PC-9 (cell line): ENCODE measurements at regions not wholly inside any gene's neighbourhood (a gene's known extent, or its start where the extent isn't known, plus 50 kb on each side); places are given as distances from the start of the nearest gene placed in this dataset.

Source experiments
- BruUV-seq: library from RNA; stranded (reverse); fragments of 400-500 nt; replicated peaks from 2 replicates; lab custom pipeline; 2021; lab: Mats Ljungman, UMichigan
- CTCF ChIA-PET: fragments of 300-600 bp; sonication (Branson Sonifier 250); formaldehyde crosslinking; loops from one replicate; lab custom pipeline; 2022; ENCODE audit warnings: antibody characterized with exemption; lab: Charles Lee
- POLR2A ChIA-PET: fragments of 300-600 bp; sonication (Branson Sonifier 250); formaldehyde crosslinking; loops from one replicate; lab custom pipeline; 2022; ENCODE audit warnings: antibody characterized with exemption; ENCODE audit not compliant: unreplicated experiment; lab: Charles Lee
- DNase-seq, 2 experiments: peaks; one replicate each; pipeline versions ENCODE4 v3.0.0 to v3.0.0-alpha.2; 2015 to 2022; ENCODE audit warnings: mixed read lengths in 1 of 2
- H2AFZ ChIP-seq: fragments of 200-600 bp; sonication (generic); 2 replicates; pipeline ENCODE4 v1.8.1; 2017; ENCODE audit warnings: antibody characterized with exemption
- H3F3A ChIP-seq: fragments of 200-600 bp; sonication (generic); 2 replicates; pipeline ENCODE4 v1.8.1; 2017; ENCODE audit warnings: antibody characterized with exemption, mild to moderate bottlenecking, low read depth; ENCODE audit not compliant: insufficient read depth
- H3K27ac ChIP-seq: fragments of 200-600 bp; sonication (generic); 2 replicates; pipeline ENCODE4 v1.6.1; 2016; ENCODE audit warnings: mixed run types
- H3K27me3 ChIP-seq: fragments of 200-600 bp; sonication (generic); 2 replicates; pipeline ENCODE4 v1.6.1; 2016; ENCODE audit warnings: low read depth, mixed run types; ENCODE audit not compliant: insufficient read depth
- H3K36me3 ChIP-seq: fragments of 200-600 bp; sonication (generic); 2 replicates; pipeline ENCODE4 v1.6.1; 2016; ENCODE audit warnings: low read depth, mixed run types
- H3K4me1 ChIP-seq: fragments of 200-600 bp; sonication (generic); replicated peaks from 2 replicates; pipeline ENCODE4 v1.6.1; 2016; ENCODE audit warnings: mixed run types; ENCODE audit not compliant: insufficient read depth
- H3K4me2 ChIP-seq: fragments of 200-600 bp; sonication (generic); 2 replicates; pipeline ENCODE4 v1.6.1; 2017; ENCODE audit warnings: mixed run types
- H3K4me3 ChIP-seq: fragments of 200-600 bp; sonication (generic); 2 replicates; pipeline ENCODE4 v1.6.1; 2016; ENCODE audit warnings: mixed run types
- H3K79me2 ChIP-seq: fragments of 200-600 bp; sonication (generic); 2 replicates; pipeline ENCODE4 v1.6.1; 2017; ENCODE audit warnings: low read depth, mixed run types
- H3K9me2 ChIP-seq: fragments of 200-600 bp; sonication (generic); 2 replicates; pipeline ENCODE4 v1.8.1; 2017; ENCODE audit warnings: mild to moderate bottlenecking; ENCODE audit not compliant: insufficient read depth
- H3K9me3 ChIP-seq: fragments of 200-600 bp; sonication (generic); 2 replicates; pipeline ENCODE4 v1.8.1; 2016; ENCODE audit warnings: low read depth; ENCODE audit not compliant: insufficient read depth
- H4K20me1 ChIP-seq: fragments of 200-600 bp; sonication (generic); 2 replicates; pipeline ENCODE4 v1.8.1; 2017; ENCODE audit not compliant: insufficient read depth
- CTCF ChIP-seq: fragments of 200-600 bp; sonication (generic); conservative IDR thresholded peaks from 2 replicates; pipeline ENCODE4 v1.6.1; 2017; ENCODE audit warnings: mixed run types, antibody characterized with exemption, mild to moderate bottlenecking, moderate library complexity
- EZH2 ChIP-seq: fragments of 200-600 bp; sonication (generic); IDR thresholded peaks from 2 replicates; pipeline ENCODE4 v1.8.0; 2017; ENCODE audit warnings: antibody characterized with exemption, low read depth
- intact Hi-C: fragments of 100-400 bp; cut with micrococcal nuclease; formaldehyde crosslinking; loops from one replicate; pipeline ENCODE4 v1.10.0; 2022; ENCODE audit not compliant: unreplicated experiment

DNA sequence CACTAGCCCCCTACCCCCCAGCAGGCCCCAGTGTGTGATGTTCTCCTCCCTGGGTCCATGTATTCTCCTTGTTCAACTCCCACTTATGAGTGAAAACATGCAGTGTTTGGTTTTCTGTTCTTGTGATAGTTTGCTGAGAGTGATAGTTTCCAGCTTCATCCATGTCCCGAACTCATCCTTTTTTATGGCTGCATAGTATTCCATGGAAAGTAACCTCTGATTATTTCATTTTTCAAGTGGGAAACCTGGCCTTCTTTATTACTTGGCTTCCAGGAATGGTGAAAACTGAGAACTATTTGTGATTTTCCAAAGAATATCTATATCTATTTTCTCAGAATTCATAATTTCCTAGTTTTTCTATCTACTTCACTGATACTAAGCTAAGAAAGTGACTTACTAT, 235.0 kb downstream of the MTERF1 start:
- H3F3A ChIP-seq = no peaks in the 10 kb centered on the region
- H3K9me2 ChIP-seq = no peaks in the 10 kb centered on the region
- no peak overlapping the region for H3K27ac ChIP-seq
- no TSS peak for BruUV-seq
- no peak overlapping the region for H2AFZ ChIP-seq
- H3K79me2 ChIP-seq = no peaks in the 10 kb centered on the region
- no peaks in the 10 kb centered on the region for H4K20me1 ChIP-seq
- ChIA-PET CTCF (no interaction called here), POLR2A (no interaction called here)
- H3K4me3 ChIP-seq = no peak overlapping the region
- DNase-seq = no peak
- no peaks in the 10 kb centered on the region for H3K27me3 ChIP-seq
- no peaks in the 10 kb centered on the region for H3K9me3 ChIP-seq
- no peaks in the 10 kb centered on the region for H3K4me1 ChIP-seq
- H3K4me2 ChIP-seq = no peak overlapping the region
- intact Hi-C loops = no loop called here
- no peak for TF ChIP-seq EZH2
- H3K36me3 ChIP-seq = no peaks in the 10 kb centered on the region

GRCh38 chr7:91651986-91652385, 228.5 kb downstream of the MTERF1 start:
- Histone ChIP-seq H3K27ac (no peak overlapping the region), H3K4me3 (no peak overlapping the region), H3K36me3 (no peaks in the 10 kb centered on the region), H3K9me2 (no peaks in the 10 kb centered on the region), H3K9me3 (no peaks in the 10 kb centered on the region), H4K20me1 (no peaks in the 10 kb centered on the region), H3F3A (no peaks in the 10 kb centered on the region), H3K79me2 (no peaks in the 10 kb centered on the region), H2AFZ (no peak overlapping the region), H3K4me1 (no peaks in the 10 kb centered on the region), H3K4me2 (no peak overlapping the region), H3K27me3 (no peaks in the 10 kb centered on the region)
- TF ChIP-seq EZH2 (no peak), CTCF (no peak)
- CTCF ChIA-PET = no interaction called here
- no peak for DNase-seq
- no TSS peak for BruUV-seq
- intact Hi-C loops = no loop called here
- POLR2A ChIA-PET = interaction anchor here (0.5 kb wide), 1 partner anchor 257 kb away, joined by 4 read pairs; no protein-coding TSS in a partner anchor

DNA sequence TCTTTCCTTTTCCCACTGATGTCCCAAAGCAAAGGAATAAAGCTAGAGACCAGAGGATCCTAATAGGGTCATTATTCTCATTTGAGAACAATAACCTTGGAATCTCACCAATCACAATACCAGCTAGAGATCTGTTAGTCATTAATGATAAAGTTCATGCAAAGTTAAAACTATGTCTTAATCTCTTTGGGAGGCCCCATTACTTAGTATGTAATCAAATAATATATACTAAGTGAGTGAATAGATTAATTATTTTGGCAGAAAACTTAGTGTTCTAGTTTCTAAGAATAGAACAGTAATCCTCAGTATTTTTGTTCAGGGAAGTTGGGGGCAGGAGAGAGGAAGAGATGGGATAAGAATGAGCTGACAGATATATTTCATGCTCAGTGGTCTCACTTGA, 227.2 kb downstream of the MTERF1 start:
- POLR2A ChIA-PET = no interaction called here

More for the DNA sequence above, 227.2 kb downstream of the MTERF1 start:
- Histone ChIP-seq H3K9me3 (no peaks in the 10 kb centered on the region), H3K4me2 (no peak overlapping the region), H3K79me2 (no peaks in the 10 kb centered on the region), H2AFZ (no peak overlapping the region), H3K4me3 (no peak overlapping the region), H3K27me3 (no peaks in the 10 kb centered on the region), H3K27ac (no peak overlapping the region), H4K20me1 (no peaks in the 10 kb centered on the region), H3K9me2 (no peaks in the 10 kb centered on the region), H3K4me1 (no peaks in the 10 kb centered on the region), H3F3A (no peaks in the 10 kb centered on the region), H3K36me3 (no peaks in the 10 kb centered on the region)
- BruUV-seq = no TSS peak
- DNase-seq = no peak
- intact Hi-C loops = no loop called here
- CTCF ChIA-PET = no interaction called here
- no peak for TF ChIP-seq EZH2
- no peak for TF ChIP-seq CTCF
